ENCODE measurements at regions not wholly inside any gene's neighbourhood (a gene's known extent, or its start where the extent isn't known, plus 50 kb on each side); places are given as distances from the start of the nearest gene placed in this dataset.

DNA sequence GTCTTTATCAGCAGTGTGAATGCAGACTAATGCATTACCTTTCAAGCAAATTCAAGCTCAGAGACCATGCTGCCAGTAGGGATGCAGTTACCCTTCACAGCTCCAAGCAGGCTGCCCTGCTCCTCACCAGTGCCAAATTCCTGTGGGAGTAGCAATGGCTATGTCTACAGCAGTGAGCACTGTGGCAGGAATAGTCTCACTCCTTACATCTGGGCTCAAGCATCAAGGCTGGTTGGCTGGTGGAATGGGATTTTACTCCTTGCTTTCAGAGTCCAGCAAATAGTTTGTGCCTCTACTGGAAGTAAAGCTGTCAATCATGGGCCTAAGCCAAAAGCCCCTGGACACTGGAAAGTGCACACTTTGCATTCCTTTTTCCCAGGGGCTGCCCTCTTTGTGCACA, 1030.8 kb downstream of the SH3BGRL start:
- H3K9me3 ChIP-seq (ENCODE audit: control insufficient read depth, insufficient read depth, low read length), result peaks cover 8% of the 10 kb centered on the region
- no peaks in the 10 kb centered on the region for H4K20me1 ChIP-seq (ENCODE audit: insufficient read depth, low read length)
- no peak overlapping the region for H2AK9ac ChIP-seq (replicated peaks; ENCODE audit: low read depth, low read length, poor library complexity)
- no peak overlapping the region for H2AFZ ChIP-seq (replicated peaks; ENCODE audit: low read length, poor library complexity)
- no TSS peak for BruUV-seq (replicated peaks)
- no peaks in the 10 kb centered on the region for H3K4me1 ChIP-seq (ENCODE audit: control insufficient read depth, insufficient read depth, low read length)
- no peak overlapping the region for H4K8ac ChIP-seq (ENCODE audit: low read depth in 2 of 2, low read length in 2 of 2)
- H3K18ac ChIP-seq (ENCODE audit: low read depth, low read length), result no peak overlapping the region
- H3K56ac ChIP-seq (ENCODE audit: extremely low read depth, insufficient read depth, low read length), result no peak overlapping the region
- no peak overlapping the region for H3K27ac ChIP-seq (ENCODE audit: insufficient read depth, low read length)
- no peak overlapping the region for H4K5ac ChIP-seq (ENCODE audit: low read depth, low read length)
- no peak overlapping the region for H2BK15ac ChIP-seq (ENCODE audit: low read depth, low read length)
- no peak overlapping the region for H3K4ac ChIP-seq (ENCODE audit: low read depth, low read length)
- no peak overlapping the region for H3K4me3 ChIP-seq (ENCODE audit: insufficient read depth, low read depth, low read length)
- H3K9me1 ChIP-seq (ENCODE audit: insufficient read depth, low read length), result no peaks in the 10 kb centered on the region
- no peak overlapping the region for H4K91ac ChIP-seq (ENCODE audit: insufficient read depth, low read depth, low read length)
- TF ChIP-seq CHD1 (IDR thresholded peaks at IDR 0.05; ENCODE audit: low read depth, low read length) (no peak), MAZ (IDR thresholded peaks at IDR 0.05; ENCODE audit: borderline replicate concordance, low read depth, low read length) (no peak), SMC3 (IDR thresholded peaks at IDR 0.05; ENCODE audit: low read depth, low read length) (no peak), MXI1 (IDR thresholded peaks at IDR 0.05; ENCODE audit: borderline replicate concordance, low read depth, low read length) (no peak), BHLHE40 (IDR thresholded peaks at IDR 0.05; ENCODE audit: low read depth, low read length) (no peak), POLR2A (IDR thresholded peaks at IDR 0.05; ENCODE audit: low read depth, low read length) (no peak), CEBPB (IDR thresholded peaks at IDR 0.05; ENCODE audit: low read depth, low read length) (no peak), FOS (IDR thresholded peaks at IDR 0.05; ENCODE audit: low read depth, low read length) (no peak), RFX5 (IDR thresholded peaks at IDR 0.05; ENCODE audit: low read depth, low read length) (no peak), MAFK (IDR thresholded peaks at IDR 0.05; ENCODE audit: low read depth, low read length) (no peak), RCOR1 (IDR thresholded peaks at IDR 0.05; ENCODE audit: insufficient replicate concordance, low read length) (no peak), NFE2L2 (IDR thresholded peaks at IDR 0.05; ENCODE audit: low read depth, low read length) (no peak), RAD21 (IDR thresholded peaks at IDR 0.05; ENCODE audit: low read length) (no peak)
- TF ChIP-seq, protein P1, sequence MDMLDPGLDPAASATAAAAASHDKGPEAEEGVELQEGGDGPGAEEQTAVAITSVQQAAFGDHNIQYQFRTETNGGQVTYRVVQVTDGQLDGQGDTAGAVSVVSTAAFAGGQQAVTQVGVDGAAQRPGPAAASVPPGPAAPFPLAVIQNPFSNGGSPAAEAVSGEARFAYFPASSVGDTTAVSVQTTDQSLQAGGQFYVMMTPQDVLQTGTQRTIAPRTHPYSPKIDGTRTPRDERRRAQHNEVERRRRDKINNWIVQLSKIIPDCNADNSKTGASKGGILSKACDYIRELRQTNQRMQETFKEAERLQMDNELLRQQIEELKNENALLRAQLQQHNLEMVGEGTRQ (IDR thresholded peaks at IDR 0.05; ENCODE audit: low read depth, low read length), result no peak
- TF ChIP-seq, protein P2, sequence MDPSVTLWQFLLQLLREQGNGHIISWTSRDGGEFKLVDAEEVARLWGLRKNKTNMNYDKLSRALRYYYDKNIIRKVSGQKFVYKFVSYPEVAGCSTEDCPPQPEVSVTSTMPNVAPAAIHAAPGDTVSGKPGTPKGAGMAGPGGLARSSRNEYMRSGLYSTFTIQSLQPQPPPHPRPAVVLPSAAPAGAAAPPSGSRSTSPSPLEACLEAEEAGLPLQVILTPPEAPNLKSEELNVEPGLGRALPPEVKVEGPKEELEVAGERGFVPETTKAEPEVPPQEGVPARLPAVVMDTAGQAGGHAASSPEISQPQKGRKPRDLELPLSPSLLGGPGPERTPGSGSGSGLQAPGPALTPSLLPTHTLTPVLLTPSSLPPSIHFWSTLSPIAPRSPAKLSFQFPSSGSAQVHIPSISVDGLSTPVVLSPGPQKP (IDR thresholded peaks at IDR 0.05; ENCODE audit: borderline replicate concordance, low read depth, low read length), result no peak
- TF ChIP-seq, protein P3, sequence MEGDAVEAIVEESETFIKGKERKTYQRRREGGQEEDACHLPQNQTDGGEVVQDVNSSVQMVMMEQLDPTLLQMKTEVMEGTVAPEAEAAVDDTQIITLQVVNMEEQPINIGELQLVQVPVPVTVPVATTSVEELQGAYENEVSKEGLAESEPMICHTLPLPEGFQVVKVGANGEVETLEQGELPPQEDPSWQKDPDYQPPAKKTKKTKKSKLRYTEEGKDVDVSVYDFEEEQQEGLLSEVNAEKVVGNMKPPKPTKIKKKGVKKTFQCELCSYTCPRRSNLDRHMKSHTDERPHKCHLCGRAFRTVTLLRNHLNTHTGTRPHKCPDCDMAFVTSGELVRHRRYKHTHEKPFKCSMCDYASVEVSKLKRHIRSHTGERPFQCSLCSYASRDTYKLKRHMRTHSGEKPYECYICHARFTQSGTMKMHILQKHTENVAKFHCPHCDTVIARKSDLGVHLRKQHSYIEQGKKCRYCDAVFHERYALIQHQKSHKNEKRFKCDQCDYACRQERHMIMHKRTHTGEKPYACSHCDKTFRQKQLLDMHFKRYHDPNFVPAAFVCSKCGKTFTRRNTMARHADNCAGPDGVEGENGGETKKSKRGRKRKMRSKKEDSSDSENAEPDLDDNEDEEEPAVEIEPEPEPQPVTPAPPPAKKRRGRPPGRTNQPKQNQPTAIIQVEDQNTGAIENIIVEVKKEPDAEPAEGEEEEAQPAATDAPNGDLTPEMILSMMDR (conservative IDR thresholded peaks at IDR 0.05; ENCODE audit: low read depth, low read length), result no peak
- no peak overlapping the region for H2AK5ac ChIP-seq (ENCODE audit: low read depth, low read length)
- H3K9ac ChIP-seq (ENCODE audit: low read depth, low read length), result no peak overlapping the region
- ChIA-PET POLR2A (ENCODE audit: unreplicated experiment) (no interaction called here), CTCF (no interaction called here)
- in situ Hi-C loops (cut with MboI; ENCODE audit: low sequenced_read_pairs) (no loop called here), dilution Hi-C loops (cut with HindIII; ENCODE audit: low sequenced_read_pairs, unreplicated experiment) (no loop called here), intact Hi-C loops (cut with micrococcal nuclease) (no loop called here)
- H3K14ac ChIP-seq (replicated peaks; ENCODE audit: low read depth, low read length), result no peak overlapping the region
- no peak overlapping the region for H3K4me2 ChIP-seq (ENCODE audit: low read depth, low read length)
- H2BK120ac ChIP-seq (ENCODE audit: low read depth, low read length), result no peak overlapping the region
- H2BK5ac ChIP-seq (ENCODE audit: low read depth, low read length, poor library complexity, severe bottlenecking), result no peak overlapping the region
- H2BK20ac ChIP-seq (ENCODE audit: low read depth, low read length), result no peak overlapping the region
- ATAC-seq (ENCODE audit: low read depth), result no peak
- DNase-seq, result no peak
- no peaks in the 10 kb centered on the region for H3K36me3 ChIP-seq (ENCODE audit: control insufficient read depth, insufficient read depth, low read length)
- H3K27me3 ChIP-seq (ENCODE audit: control insufficient read depth, insufficient read depth, low read length), result no peaks in the 10 kb centered on the region
- H3K23ac ChIP-seq (ENCODE audit: low read depth, low read length), result no peak overlapping the region
- no peaks in the 10 kb centered on the region for H3K79me1 ChIP-seq (ENCODE audit: low read depth in 1 of 2, low read length in 2 of 2)
